ENCODE measurements at regions not wholly inside any gene's neighbourhood (a gene's known extent, or its start where the extent isn't known, plus 50 kb on each side); places are given as distances from the start of the nearest gene placed in this dataset.
A peak's percentile ranks its signal among the peaks of the same experiment; 100 is the strongest.

DNA sequence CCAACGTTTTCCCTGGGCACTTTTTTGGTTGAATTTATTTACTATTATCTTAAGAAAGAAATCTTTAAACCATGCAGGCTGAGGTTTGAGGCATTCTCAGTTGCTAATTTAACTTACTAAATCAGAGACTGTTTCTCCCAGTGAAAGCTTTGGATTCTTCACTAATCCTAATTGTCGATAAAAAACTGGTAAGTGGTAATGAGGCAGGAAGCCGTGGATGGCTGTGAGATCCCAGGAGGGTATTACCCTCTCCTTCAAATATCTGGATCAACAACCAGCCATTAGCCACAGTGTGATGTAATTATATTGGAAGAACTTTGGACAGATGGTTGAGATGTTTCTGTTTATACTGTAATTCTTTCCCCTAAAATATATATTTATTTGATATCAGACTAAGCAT is 485.0 kb downstream of the DISC1 start:
- Histone ChIP-seq H3K4me1 (ENCODE audit: insufficient read depth, low read length) (peaks cover 8% of the 10 kb centered on the region), H4K5ac (ENCODE audit: insufficient read length, low read depth, low read length) (no peak overlapping the region), H3K4me2 (ENCODE audit: insufficient read depth, insufficient read length, low read length) (no peak overlapping the region), H2BK12ac (ENCODE audit: insufficient read length, low read depth, low read length) (no peak overlapping the region), H3K27me3 (ENCODE audit: insufficient read depth, low read length) (no peaks in the 10 kb centered on the region), H3T11ph (ENCODE audit: low read length) (no peak overlapping the region), H2BK20ac (ENCODE audit: low read depth, low read length, poor library complexity, severe bottlenecking) (no peak overlapping the region), H4K20me1 (ENCODE audit: control insufficient read depth, insufficient read depth, insufficient read length) (no peaks in the 10 kb centered on the region), H3K14ac (ENCODE audit: insufficient read depth, low read length) (no peak overlapping the region), H3K9ac (ENCODE audit: extremely low read depth, insufficient read length, low read length) (no peak overlapping the region), H4K91ac (ENCODE audit: insufficient read length, low read depth, low read length) (no peak overlapping the region), H2BK15ac (ENCODE audit: low read depth, low read length) (no peak overlapping the region), H2BK120ac (ENCODE audit: low read depth, low read length, poor library complexity, severe bottlenecking) (no peak overlapping the region), H3K79me2 (ENCODE audit: insufficient read depth, low read length) (no peaks in the 10 kb centered on the region), H3K23me2 (ENCODE audit: insufficient read length, low read depth, low read length, poor library complexity, severe bottlenecking) (peaks cover 3% of the 10 kb centered on the region), H3K23ac (ENCODE audit: insufficient read length, low read depth, low read length) (no peak overlapping the region), H2AK5ac (ENCODE audit: insufficient read length, low read length) (no peak overlapping the region), H3K79me1 (ENCODE audit: insufficient read depth, low read depth, low read length, poor library complexity, severe bottlenecking) (no peaks in the 10 kb centered on the region), H2BK5ac (ENCODE audit: insufficient read length, low read length) (no peak overlapping the region), H2AFZ (ENCODE audit: low read length) (no peak overlapping the region), H3K4ac (ENCODE audit: low read depth, low read length) (no peak overlapping the region), H3K56ac (ENCODE audit: insufficient read length, low read depth, low read length) (no peak overlapping the region), H3K18ac (ENCODE audit: insufficient read length, low read depth, low read length) (no peak overlapping the region), H3K9me3 (ENCODE audit: control insufficient read depth, low read depth, low read length) (no peaks in the 10 kb centered on the region), H3K27ac (ENCODE audit: insufficient read length, low read depth, low read length) (no peak overlapping the region), H4K8ac (replicated peaks; ENCODE audit: insufficient read length, low read depth, low read length) (no peak overlapping the region)
- no peak for DNase-seq
- WGBS (ENCODE audit: extremely low coverage, insufficient read length, low lambda C conversion rate): no CpG with 5 or more reads among the region's 3 CpGs
- H3K4me1 Mint-ChIP-seq: peaks cover 40 to 69% of the 10 kb centered on the region in 2 experiments
- H3K27me3 Mint-ChIP-seq (ENCODE audit: low read depth): peaks cover 15% of the 10 kb centered on the region
- H3K9me3 Mint-ChIP-seq: no peaks in the 10 kb centered on the region; a peak in 1 of 5 replicates
- TF ChIP-seq CTCF (conservative IDR thresholded peaks at IDR 0.05): no peak
- no peak overlapping the region; a peak in 2 of 7 replicates for H3K27ac Mint-ChIP-seq
- peak overlapping the region in 1 of 2 experiments; percentile 3; a peak in 1 of 5 replicates for H3K4me3 Mint-ChIP-seq
- peaks cover 0 to 2% (median 0%) of the 10 kb centered on the region in 3 experiments; a peak in 1 of 7 replicates for H3K36me3 Mint-ChIP-seq (ENCODE audit: insufficient read depth in 1 of 3, low read depth in 3 of 3)
